HG03558 (cell line): ENCODE measurements at regions not wholly inside any gene's neighbourhood (a gene's known extent, or its start where the extent isn't known, plus 50 kb on each side); places are given as distances from the start of the nearest gene placed in this dataset.
"Not testable (repeated sequence)": the region's sequence is repeated elsewhere in the genome, so short reads cannot be mapped to it uniquely, and the experiment has no call there.

Source experiments
- ATAC-seq: cut with Tn5 transposase; IDR thresholded peaks from one replicate; pipeline ENCODE4 v1.9.1; 2021; ENCODE audit warnings: moderate number of reproducible peaks; ENCODE audit not compliant: unreplicated experiment; ENCODE audit errors: extremely low read depth

DNA sequence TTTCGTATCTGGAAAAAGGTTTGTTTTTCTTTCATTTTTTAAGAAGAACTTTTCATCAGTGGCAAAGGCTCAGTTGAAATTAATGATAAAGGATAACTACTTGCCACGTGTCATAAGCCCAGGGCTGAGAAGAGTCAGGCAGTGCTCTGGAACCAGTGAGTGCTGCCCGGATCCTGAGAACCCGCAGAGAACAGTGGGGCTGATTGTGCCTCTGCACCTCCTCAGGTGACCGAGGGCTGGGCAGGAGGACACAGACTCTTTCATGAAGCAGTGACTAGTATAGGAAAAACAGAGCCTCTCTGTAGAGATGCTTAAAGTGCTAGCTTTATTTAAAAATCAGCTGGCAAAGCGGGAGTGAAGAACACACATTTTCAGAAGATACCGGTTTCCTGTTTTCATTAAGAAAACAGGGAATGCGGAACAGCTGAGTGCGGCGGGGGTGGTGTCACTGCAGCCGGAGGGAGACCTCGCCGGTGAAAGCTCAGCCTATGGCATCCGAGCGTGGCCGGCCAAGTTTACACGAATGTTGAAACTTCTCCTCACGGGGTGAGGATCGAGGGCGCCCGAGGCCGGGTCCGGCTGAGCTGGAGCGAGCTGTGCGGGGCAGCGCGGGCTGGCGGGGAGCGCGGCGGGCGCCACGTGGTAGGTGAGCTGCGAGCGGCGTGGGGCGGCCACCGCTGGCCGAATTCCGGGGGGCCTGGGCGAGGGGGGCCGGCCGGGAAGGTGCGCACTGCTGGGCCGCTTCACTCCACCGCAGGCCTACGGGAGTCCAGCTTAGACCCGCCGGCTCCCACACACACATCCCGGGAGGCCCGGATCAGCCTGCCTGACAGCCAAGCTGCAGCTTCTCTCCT is 134.7 kb upstream of the DMRT1 start:
- ATAC-seq = no peak

DNA sequence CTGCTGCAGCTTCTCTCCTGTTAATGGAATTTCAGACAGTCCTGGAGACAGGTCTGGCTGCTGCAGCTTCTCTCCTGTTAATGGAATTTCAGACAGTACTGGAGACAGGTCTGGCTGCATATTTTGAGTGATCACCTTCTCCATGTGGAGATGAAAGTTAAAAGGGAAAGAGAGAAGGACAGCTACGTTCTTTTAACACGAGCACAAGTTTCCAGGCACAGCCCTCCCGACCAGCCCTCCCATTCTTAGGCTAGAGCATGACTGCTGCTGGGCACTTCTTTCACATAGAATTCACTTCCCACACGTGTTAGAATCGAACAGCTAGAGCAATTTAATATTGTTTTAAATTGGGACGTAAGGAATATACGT is 133.3 kb upstream of the DMRT1 start:
- no peak for ATAC-seq

DNA sequence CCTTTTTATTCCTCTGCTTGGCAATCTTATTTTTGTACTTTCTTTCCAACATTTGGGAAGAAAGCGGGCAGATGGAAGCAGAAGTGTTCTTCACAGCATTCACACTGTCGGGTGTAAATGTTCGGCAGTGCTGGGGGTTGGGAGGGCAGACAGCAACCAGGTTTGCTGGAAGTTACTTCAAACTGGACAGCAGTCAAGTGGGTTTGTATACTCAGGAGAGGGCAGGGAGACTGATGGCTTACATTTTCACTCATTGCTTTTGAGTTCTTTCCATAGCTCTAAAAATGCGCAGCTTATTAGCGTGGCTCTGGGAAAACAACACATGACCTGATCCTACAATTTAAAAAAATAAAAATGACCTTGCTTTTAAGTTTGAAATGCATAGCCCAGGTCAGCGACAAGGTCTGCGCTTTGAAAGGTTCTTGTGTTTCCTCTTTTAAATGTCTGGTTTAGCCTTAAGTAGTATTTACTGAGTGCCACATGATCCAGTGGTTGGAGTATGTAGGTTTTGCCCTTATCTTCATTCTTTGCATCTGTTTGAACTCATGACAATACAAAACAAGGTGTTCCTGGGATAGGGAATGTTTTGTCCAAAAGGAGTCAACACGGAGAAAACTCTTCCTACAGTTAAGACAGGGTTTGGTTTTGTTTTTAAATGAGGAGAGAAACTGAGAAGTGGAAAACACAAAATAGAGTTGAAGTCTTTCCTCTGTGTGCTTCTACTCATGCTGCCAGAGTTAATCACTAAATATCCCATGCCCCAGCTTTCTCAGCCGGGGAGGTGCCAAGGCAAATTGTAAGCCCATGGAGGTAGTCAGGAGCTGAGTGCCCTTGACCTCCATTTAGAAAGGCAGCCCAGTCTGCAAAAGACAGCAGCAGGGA is 132.7 kb upstream of the DMRT1 start:
- no peak for ATAC-seq

DNA sequence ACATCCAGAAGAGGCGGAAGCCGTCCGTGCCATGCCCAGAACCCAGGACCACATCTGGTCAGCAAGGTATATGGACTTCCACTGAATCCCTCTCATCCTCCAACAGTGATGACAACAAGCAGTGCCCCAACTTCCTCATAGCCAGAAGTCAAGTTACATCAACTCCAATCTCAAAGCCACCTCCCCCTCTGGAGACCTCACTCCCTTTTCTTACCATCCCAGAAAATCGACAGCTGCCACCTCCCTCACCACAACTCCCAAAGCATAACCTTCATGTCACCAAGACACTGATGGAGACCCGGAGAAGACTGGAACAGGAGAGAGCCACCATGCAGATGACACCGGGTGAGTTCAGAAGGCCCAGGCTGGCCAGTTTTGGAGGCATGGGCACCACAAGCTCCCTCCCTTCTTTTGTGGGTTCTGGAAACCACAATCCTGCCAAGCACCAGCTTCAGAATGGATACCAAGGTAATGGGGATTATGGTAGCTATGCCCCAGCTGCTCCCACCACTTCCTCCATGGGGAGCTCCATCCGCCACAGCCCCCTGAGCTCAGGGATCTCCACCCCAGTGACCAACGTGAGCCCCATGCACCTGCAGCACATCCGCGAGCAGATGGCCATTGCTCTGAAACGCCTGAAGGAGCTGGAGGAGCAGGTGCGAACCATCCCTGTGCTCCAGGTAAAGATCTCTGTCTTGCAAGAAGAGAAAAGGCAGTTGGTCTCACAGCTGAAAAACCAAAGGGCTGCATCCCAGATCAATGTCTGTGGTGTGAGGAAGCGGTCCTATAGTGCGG is 130.3 kb upstream of the DMRT1 start:
- ATAC-seq = no peak

DNA sequence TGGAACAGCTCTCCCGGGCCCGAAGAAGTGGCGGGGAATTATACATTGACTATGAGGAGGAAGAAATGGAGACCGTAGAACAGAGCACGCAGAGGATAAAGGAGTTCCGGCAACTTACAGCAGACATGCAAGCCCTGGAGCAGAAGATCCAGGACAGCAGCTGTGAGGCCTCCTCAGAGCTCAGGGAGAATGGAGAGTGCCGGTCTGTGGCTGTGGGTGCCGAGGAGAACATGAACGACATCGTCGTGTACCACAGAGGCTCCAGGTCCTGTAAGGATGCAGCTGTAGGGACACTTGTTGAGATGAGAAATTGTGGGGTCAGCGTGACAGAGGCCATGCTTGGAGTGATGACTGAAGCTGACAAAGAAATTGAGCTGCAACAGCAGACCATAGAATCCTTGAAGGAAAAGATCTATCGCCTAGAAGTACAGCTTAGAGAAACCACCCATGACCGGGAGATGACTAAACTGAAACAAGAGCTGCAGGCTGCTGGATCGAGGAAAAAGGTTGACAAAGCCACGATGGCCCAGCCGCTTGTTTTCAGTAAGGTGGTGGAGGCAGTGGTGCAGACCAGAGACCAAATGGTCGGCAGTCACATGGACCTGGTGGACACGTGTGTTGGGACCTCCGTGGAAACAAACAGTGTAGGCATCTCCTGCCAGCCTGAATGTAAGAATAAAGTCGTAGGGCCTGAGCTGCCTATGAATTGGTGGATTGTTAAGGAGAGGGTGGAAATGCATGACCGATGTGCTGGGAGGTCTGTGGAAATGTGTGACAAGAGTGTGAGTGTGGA is 129.5 kb upstream of the DMRT1 start:
- ATAC-seq = no peak

DNA sequence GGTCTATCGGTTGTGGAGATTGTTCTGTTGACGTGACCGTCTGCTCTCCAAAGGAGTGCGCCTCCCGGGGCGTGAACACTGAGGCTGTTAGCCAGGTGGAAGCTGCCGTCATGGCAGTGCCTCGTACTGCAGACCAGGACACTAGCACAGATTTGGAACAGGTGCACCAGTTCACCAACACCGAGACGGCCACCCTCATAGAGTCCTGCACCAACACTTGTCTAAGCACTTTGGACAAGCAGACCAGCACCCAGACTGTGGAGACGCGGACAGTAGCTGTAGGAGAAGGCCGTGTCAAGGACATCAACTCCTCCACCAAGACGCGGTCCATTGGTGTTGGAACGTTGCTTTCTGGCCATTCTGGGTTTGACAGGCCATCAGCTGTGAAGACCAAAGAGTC is 128.9 kb upstream of the DMRT1 start:
- no peak for ATAC-seq

DNA sequence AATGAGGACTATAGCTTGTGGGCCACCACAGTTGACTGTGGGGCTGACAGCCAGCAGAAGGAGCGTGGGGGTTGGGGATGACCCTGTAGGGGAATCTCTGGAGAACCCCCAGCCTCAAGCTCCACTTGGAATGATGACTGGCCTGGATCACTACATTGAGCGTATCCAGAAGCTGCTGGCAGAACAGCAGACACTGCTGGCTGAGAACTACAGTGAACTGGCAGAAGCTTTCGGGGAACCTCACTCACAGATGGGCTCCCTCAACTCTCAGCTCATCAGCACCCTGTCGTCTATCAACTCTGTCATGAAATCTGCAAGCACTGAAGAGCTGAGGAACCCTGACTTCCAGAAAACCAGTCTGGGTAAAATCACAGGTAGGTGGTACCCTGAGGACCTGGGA is 128.4 kb upstream of the DMRT1 start:
- no peak for ATAC-seq

DNA sequence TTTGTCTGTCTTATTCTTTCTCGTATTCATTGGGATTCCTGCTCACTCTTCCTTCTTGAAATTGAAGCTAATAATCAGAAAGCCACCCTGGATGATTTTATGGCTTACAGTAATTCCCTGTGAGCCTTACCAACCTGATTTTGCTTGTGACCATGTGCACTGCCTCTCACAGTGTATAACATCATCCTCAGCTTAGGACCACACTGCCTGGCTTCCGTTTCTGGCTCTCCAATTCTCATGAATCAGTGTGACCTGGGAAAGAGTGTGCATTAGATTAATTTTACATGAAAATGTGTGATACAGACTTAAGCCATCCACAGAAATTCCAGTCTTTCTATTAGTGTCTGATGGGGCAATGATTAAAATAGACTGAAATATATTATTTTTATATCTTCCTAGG is 126.8 kb upstream of the DMRT1 start:
- ATAC-seq = no peak

DNA sequence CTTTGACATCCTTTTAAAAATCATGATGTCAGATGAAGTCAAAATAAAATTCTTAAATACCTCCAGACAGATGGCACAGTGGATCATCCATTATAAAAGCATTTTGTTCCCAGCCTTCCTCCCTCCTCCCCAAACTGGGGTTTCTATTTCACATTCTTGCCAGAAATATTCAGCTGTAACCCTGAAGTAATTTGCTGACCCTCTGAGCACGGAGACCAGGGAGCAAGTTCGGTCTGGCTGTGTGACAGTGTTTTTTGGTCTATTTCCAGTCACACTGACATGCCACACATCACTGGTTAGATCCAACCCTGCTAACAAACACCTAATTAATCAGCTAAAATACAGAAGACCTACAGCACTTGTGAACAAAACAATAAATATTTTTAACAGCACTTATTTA is 126.2 kb upstream of the DMRT1 start:
- ATAC-seq = no peak

DNA sequence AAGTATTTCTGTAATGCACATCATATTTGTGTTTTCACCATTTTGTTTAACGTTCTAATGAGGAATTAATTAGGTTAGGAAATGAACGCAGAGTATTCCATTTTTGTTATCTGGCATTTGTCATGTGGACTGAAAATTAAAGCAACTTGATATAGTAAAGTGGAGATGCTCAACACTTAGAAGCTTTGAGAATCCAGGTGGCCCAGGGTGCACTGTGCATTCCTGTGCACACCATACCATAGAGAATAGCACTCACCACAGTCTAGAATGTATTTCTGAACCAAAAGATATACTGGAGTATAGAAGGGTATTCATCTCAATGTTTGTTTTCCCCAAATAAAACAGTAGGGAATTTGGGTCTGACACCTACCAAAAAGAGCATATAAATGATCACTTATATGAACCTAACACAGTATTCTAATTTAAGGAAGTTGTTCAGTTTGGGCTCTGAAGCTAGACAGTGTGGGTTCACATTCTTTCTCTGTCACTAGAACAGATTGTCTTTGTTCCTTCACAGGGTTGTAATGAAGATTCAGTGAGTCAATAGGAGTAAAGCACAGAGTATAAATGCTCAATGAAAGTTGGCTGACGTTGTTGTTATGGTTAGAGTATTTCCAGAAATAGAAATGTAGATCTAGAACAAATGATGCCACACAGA is 125.6 kb upstream of the DMRT1 start:
- ATAC-seq = no peak

DNA sequence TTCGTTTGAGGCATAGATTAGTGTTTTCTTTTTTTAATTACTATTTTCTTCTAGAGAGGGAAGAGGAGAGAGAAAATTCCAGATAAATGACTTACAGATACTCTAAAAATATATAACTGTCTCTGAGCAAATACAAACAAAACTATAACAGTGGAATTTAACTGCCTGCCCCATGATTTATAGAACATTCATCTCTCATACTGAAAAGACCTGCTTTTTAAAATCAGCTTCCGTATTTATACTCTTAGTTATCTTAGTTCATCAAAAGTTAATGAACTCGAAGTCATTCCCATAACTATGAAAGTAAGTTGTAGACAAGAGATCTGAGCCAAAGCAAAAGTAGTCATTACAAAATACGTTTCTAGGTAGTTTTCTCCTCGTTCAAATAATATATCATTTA is 123.8 kb upstream of the DMRT1 start:
- no peak for ATAC-seq

DNA sequence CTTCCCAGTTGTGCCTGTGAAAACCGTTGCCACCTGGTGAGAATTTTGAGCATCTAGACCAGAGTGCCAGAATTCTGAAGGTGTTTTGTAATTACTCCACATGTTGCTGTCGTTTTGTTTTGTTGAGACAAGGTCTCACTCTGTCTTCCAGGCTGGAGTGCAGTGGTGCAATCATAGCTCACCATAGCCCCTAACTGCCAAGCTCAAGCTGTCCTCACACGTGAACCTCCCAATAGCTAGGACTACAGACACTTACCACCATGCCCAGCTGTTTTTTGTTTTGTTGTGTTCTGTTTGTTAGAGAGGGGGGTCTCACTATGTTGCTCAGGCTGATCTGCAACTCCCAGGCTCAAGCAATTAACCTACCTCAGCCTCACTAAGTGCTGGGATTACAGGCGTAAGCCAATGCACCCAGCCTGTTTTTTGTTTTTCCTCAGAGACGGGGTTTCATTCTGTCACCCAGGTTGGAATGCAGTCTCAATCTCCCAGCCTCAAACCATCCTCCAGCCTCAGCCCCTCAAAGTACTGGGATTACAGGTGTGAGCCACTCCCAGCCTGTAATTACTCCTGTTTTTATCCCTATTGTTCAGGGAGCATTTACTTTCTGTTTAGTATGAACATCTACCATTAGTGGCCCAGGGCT is 121.1 kb upstream of the DMRT1 start:
- no peak for ATAC-seq

DNA sequence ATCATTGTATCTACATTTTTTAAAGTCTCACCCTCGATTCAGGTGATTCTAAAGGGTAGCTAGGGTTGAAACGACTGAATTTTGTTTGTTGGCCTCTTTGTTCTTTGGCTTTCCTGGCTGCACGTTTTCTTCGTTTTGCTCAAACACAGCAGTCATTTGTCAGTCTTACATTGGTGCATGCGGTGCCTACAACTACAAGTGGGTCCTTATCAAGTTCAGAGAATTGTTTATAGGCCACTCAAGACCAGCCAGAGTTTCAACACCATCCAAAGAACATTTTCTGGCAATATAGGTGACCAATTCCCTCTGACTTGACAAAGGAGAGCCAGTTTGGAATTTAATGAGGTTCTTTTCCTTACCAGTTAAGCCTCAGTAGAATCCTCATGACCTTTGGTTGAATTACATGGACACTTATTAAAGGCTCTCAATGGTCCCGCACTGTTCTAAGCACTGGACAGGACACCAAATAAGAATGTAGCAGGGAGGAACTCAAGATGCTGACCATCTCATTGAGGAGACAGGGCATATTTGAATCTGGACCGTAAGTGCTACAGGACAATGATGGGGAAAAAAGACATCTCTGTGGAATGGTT is 119.0 kb upstream of the DMRT1 start:
- no peak for ATAC-seq

DNA sequence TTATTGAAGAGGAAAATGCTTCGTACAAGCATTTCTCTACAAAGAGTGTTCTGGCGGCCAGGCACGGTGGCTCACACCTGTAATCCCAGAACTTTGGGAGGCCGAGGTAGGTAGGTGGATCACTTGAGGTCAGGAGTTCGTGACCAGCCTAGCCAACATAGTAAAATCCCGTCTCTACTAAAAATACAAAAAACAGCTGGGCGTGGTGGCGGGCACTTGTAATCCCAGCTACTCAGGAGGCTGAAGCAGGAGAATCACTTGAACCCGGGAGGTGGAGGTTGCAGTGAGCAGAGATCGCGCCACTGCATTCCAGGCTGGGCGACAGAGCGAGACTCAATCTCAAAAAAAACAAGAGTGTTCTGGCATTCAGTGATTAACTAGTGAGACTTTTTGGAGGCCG is 117.0 kb upstream of the DMRT1 start:
- not testable (repeated sequence) for ATAC-seq

DNA sequence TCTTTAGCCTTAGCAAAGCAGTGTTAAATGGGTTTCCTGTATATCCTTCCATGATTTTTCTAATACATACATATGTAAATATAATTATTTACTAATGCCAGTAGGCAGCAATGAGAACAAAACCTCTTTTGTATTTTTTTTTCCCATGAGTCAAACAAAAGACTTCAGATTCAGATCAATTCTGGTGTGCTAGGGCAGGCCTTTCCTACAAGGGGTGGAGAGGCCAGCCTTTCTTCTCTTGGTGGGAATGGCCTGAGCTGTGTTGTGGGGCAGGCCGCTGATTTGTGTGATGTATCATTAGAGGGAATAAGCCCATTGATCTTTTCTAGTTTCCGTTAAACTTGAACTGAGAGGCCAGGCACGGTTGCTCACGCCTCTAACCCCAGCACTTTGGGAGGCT is 115.5 kb upstream of the DMRT1 start:
- ATAC-seq = no peak

DNA sequence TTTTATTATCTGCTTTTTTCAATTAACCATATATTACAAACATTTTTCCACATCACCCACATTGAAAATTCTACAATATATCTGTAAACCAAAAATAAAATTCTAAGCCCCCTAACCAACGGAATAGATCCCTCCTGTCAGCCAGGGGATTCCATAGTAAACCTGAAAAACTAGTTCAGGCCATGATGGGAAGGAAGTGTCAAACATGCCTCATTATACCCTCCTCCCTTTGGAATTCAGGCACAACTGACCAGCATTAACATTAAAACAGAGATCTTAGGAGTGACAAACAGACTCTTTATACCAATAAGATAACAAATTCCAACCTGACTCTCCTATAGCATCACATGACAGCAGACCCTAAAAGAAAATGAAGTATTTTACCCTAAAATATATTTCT is 113.7 kb upstream of the DMRT1 start:
- no peak for ATAC-seq

DNA sequence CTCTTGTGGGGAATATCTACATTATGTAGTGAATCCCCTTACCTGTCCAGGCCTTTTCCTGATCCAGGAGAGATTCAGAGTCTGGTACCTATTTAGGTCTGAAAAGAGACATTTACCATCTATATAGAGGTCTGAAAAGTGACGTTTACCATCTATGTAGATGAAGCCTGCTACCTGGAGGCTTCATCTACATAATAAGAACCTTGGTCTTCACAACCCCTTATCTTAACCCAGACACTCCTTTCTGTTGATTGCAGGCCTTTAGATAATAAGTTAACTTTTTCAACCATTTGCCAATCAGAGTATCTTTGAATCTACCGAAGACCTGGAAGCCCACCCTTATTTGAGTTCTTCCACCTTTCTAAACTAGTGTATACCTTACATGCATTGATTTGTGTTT is 113.0 kb upstream of the DMRT1 start:
- no peak for ATAC-seq

DNA sequence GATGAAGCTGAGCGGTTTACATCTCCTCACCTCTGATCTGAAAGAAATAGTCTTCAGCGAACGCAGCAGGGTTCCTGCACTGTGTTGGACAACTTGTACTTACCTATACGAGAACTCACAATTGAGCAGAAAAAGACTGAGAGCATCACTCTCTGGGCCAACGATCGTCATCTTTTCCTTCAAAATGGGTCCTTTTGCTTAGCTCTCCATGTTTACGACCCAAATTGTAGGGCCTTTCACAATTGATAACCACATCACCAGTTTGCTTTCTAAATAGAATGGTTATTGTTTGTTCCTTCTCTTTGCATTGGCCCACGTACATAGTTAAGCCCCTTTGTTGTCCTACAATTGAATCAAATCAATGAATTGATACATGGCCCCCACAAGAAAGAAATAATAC is 110.0 kb upstream of the DMRT1 start:
- no peak for ATAC-seq
